ENCODE measurements at regions not wholly inside any gene's neighbourhood (a gene's known extent, or its start where the extent isn't known, plus 50 kb on each side); places are given as distances from the start of the nearest gene placed in this dataset.

DNA sequence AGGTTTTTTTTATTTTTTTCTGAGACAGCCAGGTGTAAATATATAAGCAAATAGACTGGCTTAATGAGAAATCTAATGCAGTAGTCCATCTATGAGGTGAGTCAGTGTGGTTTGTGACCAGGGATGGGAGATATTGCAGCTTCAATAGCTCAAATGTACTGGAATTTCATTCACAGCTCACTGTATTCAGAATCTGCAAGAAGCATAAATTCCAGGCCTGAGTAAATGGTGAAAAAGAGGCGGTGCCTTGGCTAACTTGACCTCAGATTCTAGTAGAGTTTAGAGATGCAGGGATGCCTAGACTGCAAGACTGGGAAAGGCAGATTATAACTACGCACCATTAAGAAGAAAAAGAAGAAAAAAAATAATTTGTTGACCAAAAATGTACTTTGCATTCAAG lies 151.9 kb upstream of the SMC2 start:
- TF ChIP-seq, protein P1, sequence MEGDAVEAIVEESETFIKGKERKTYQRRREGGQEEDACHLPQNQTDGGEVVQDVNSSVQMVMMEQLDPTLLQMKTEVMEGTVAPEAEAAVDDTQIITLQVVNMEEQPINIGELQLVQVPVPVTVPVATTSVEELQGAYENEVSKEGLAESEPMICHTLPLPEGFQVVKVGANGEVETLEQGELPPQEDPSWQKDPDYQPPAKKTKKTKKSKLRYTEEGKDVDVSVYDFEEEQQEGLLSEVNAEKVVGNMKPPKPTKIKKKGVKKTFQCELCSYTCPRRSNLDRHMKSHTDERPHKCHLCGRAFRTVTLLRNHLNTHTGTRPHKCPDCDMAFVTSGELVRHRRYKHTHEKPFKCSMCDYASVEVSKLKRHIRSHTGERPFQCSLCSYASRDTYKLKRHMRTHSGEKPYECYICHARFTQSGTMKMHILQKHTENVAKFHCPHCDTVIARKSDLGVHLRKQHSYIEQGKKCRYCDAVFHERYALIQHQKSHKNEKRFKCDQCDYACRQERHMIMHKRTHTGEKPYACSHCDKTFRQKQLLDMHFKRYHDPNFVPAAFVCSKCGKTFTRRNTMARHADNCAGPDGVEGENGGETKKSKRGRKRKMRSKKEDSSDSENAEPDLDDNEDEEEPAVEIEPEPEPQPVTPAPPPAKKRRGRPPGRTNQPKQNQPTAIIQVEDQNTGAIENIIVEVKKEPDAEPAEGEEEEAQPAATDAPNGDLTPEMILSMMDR (conservative IDR thresholded peaks at IDR 0.05; ENCODE audit: low read length), result no peak
- TF ChIP-seq EZH2phosphoT487 (IDR thresholded peaks at IDR 0.05; ENCODE audit: borderline replicate concordance, low read depth, low read length), result no peak

Data from OCI-LY7 (cell line).